ENCODE measurements at regions not wholly inside any gene's neighbourhood (a gene's known extent, or its start where the extent isn't known, plus 50 kb on each side); places are given as distances from the start of the nearest gene placed in this dataset.

DNA sequence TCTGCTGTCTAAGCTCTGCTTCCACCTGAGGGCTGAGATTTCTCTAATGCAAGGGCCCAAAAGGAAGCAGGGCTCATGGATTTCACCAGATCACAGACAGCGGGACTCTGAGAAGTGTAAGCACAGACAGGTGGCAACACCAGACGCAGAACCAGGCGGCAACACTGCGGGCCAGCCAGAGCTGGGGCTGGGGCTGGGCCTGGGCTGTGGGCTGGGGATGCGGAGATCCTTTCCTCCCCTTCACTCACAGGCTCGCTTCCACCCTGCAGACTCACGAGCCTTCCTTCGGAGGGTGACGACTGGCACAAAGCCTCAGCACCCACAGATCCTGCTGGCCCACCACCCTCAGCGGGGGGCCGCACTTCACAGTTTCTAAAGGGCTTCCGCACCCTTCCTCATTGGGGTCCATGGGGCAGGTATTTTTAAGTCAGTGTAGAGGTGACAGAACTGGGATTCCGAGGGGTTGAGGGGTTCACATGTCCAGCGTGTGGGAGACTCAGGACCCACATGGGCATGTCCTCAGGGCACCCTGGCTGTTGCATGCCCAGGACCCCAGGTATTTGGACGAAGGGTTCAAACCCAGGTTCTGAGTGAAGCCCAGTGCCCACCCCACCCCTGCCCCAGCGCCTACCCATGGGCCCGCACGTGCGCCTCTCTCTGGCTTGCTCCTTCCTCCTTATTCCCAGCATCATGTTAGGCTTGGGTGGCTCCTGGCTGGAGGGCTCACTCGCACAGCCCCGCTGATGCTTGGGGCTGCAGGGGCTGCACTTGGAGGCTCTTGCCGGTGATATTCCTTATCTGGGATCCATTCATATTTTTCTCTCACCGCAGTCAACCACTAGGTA lies 137.3 kb upstream of the GPR12 start:
- no peak for TF ChIP-seq CTCF (conservative IDR thresholded peaks at IDR 0.05)
- Histone ChIP-seq H3K79me2 (ENCODE audit: insufficient read depth, low read length) (no peaks in the 10 kb centered on the region), H3K4ac (ENCODE audit: low read depth, low read length) (no peak overlapping the region), H2BK20ac (ENCODE audit: low read depth, low read length, poor library complexity, severe bottlenecking) (no peak overlapping the region), H3K23ac (ENCODE audit: insufficient read length, low read depth, low read length) (no peak overlapping the region), H2BK120ac (ENCODE audit: low read depth, low read length, poor library complexity, severe bottlenecking) (no peak overlapping the region), H4K91ac (ENCODE audit: insufficient read length, low read depth, low read length) (no peak overlapping the region), H3K79me1 (ENCODE audit: insufficient read depth, low read depth, low read length, poor library complexity, severe bottlenecking) (no peaks in the 10 kb centered on the region), H3K27me3 (ENCODE audit: insufficient read depth, low read length) (no peaks in the 10 kb centered on the region), H4K5ac (ENCODE audit: insufficient read length, low read depth, low read length) (no peak overlapping the region), H2AFZ (ENCODE audit: low read length) (no peak overlapping the region), H3K27ac (ENCODE audit: insufficient read length, low read depth, low read length) (no peak overlapping the region), H2AK5ac (ENCODE audit: insufficient read length, low read length) (no peak overlapping the region), H2BK15ac (ENCODE audit: low read depth, low read length) (no peak overlapping the region), H4K8ac (replicated peaks; ENCODE audit: insufficient read length, low read depth, low read length) (no peak overlapping the region), H2BK5ac (ENCODE audit: insufficient read length, low read length) (no peak overlapping the region), H3T11ph (ENCODE audit: low read length) (no peak overlapping the region), H3K4me1 (ENCODE audit: insufficient read depth, low read length) (no peaks in the 10 kb centered on the region), H3K18ac (ENCODE audit: insufficient read length, low read depth, low read length) (no peak overlapping the region), H3K4me2 (ENCODE audit: insufficient read depth, insufficient read length, low read length) (no peak overlapping the region), H3K56ac (ENCODE audit: insufficient read length, low read depth, low read length) (no peak overlapping the region), H3K23me2 (ENCODE audit: insufficient read length, low read depth, low read length, poor library complexity, severe bottlenecking) (no peaks in the 10 kb centered on the region), H4K20me1 (ENCODE audit: control insufficient read depth, insufficient read depth, insufficient read length) (no peaks in the 10 kb centered on the region), H3K14ac (ENCODE audit: insufficient read depth, low read length) (no peak overlapping the region), H2BK12ac (ENCODE audit: insufficient read length, low read depth, low read length) (no peak overlapping the region), H3K9ac (ENCODE audit: extremely low read depth, insufficient read length, low read length) (no peak overlapping the region), H3K9me3 (ENCODE audit: control insufficient read depth, low read depth, low read length) (no peaks in the 10 kb centered on the region)
- Mint-ChIP-seq H3K4me3 (no peak overlapping the region), H3K9me3 (no peaks in the 10 kb centered on the region), H3K4me1 (peaks cover 35 to 53% of the 10 kb centered on the region in 2 experiments), H3K36me3 (ENCODE audit: insufficient read depth in 1 of 3, low read depth in 3 of 3) (no peaks in the 10 kb centered on the region), H3K27me3 (ENCODE audit: low read depth) (no peaks in the 10 kb centered on the region; the same call in 1 of the 2 replicates), H3K27ac (peak overlapping the region in 1 of 3 experiments; percentile 88; a peak in 2 of 7 replicates)
- WGBS (ENCODE audit: extremely low coverage, insufficient read length, low lambda C conversion rate) = no CpG with 5 or more reads among the region's 23 CpGs
- DNase-seq = no peak
